ENCODE measurements at regions not wholly inside any gene's neighbourhood (a gene's known extent, or its start where the extent isn't known, plus 50 kb on each side); places are given as distances from the start of the nearest gene placed in this dataset.
"Not testable (repeated sequence)": the region's sequence is repeated elsewhere in the genome, so short reads cannot be mapped to it uniquely, and the experiment has no call there.

DNA sequence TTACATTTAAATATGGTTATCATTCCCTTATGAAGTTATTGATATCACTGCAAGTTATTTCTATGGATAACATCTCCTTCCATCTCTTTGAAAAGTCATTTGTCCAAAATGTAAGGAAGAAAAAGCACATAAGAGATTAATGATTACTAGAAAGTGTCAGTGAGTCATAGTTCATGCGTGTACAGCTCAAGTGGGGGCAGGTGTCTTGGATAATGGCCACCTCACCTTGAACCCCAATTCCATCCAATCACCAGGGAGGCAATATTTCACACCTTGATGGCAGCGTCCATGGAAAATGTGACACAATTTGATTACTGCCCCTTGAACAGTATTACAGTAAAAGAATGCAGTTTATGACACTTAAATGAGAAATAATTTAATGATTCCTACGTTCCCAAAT is 358.3 kb upstream of the SOX9 start:
- no peak for DNase-seq

DNA sequence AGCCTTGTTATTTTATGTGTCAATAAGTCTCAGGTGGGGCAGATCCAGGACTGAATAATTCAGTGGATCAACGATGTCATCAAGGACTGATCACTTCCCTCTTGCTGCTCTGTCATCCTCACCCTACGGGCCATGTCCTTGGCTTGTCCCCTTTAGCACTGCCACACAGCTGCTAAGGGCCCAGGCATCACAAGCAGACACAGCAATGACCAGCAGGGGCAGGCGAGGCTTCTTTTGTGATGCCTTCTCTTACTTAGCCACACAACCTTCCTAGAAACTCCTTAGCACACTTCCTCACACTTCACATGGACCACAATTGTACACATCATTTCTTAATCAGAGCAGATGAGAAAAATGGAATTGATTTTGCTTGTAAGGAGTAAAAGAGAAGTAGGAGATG is 356.3 kb upstream of the SOX9 start:
- DNase-seq = peak; percentile 35

DNA sequence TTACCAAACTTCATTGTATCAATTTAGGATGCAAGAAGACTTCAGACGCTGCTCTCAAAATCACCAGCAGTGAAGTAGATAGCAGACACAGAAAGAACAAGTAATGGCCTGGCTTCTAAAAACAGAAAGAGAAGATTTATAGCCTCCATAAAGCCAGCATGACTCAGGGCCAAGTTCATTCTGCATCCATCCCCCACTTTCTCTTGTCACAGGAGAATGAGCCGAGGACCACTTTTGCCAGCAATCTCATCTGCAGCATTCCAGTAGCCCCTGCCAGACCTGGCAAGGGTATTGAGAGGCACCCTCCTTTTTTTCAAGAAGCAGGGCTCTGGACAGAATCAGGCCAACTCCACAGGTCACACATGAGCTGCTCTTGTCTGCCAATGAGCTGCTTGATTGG is 355.4 kb upstream of the SOX9 start:
- DNase-seq = no peak

GRCh38 chr17:71769850-71770249 is 351.0 kb upstream of the SOX9 start:
- no peak for DNase-seq

GRCh38 chr17:71777048-71777640 is 343.7 kb upstream of the SOX9 start:
- no peak for DNase-seq

- DNase-seq = no peak
Measured at GRCh38 chr17:71779482-71779881, 341.3 kb upstream of the SOX9 start.

DNA sequence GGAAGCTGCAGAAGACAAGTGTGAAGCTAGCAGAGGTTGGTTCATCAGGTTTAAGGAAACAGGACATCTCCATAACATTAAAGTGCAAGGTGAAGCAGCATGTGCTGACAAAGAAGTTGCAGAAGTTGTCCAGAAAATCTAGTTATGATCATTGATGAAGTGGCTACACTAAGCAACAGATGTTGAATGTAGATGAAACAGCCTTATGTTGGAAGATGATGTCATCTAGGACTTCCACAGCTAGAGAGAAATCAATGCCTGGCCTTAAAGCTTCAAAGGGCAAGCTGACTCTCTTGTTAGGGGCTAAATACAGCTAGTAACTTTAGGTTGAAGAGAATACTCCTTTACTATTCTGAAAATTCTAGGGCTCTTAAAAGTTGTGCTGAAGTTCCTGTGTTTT is 340.2 kb upstream of the SOX9 start:
- no peak for DNase-seq

- DNase-seq = not testable (repeated sequence)
Measured at GRCh38 chr17:71782021-71782420, 338.8 kb upstream of the SOX9 start.

- no peak for DNase-seq
Measured at GRCh38 chr17:71790791-71791190, 330.0 kb upstream of the SOX9 start.

GRCh38 chr17:71791311-71791710 is 329.5 kb upstream of the SOX9 start:
- DNase-seq = no peak

- DNase-seq = peak; percentile 22
Measured at GRCh38 chr17:71792966-71793365, 327.9 kb upstream of the SOX9 start.

GRCh38 chr17:71793518-71793917 is 327.3 kb upstream of the SOX9 start:
- no peak for DNase-seq

DNA sequence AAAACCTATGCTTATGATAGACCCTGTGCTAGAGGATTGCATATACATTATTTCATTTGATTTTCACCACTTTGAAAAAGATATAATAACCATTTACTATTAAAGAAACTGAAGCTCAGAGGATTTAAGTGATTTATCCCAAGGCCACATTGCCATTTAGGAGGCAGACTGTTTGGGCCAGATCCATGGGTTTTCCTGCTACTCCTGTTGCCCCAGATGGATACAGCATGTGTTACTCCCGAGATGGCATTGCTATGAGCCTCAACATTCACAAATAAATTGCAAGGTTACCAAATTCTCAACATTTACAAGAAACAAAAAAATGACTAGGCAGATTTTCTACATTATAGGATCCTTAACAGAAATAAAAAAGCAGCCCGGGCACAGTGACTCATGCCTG is 322.1 kb upstream of the SOX9 start:
- DNase-seq = no peak

- DNase-seq = no peak
Measured at GRCh38 chr17:71799657-71800056, 321.2 kb upstream of the SOX9 start.

- no peak for DNase-seq
Measured at GRCh38 chr17:71801301-71801700, 319.5 kb upstream of the SOX9 start.

DNA sequence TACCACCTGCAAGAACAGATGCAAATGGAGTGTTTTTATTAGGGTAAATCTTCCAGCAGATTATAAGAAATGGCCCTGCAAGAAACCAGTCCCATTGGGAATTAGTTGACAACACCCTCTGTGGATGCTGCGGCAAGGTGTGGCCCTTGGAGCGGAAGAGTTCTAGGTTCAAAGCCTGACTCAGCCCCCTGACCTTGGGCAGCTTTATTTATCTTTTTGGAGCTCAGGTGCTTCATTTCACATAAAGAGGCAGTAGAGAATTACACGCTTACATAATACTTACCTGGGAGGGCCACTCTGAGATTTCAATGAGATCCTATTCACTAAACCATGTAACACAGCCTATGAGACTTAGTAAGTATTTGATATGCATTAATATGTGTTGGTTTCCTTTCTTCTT is 318.2 kb upstream of the SOX9 start:
- no peak for DNase-seq

GRCh38 chr17:71803656-71804284 is 317.1 kb upstream of the SOX9 start:
- DNase-seq = no peak

DNA sequence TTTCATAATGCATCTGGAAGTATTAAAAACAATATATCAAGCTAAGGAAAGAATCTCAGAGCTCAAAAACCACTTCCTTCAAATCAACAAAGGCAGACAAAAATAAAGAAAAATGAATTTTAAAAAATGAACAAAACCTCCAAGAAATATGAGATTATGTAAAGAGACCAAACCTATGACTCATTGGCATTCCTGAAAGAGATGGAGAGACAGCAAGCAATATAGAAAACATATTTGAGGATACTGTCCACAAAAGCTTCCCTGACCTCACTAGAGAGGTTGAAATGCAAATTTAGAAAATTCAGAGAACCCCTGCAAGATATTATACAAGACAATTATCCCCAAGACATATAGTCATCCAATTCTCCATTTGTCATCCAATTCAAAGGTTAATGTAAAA is 311.3 kb upstream of the SOX9 start:
- DNase-seq = no peak

DNA sequence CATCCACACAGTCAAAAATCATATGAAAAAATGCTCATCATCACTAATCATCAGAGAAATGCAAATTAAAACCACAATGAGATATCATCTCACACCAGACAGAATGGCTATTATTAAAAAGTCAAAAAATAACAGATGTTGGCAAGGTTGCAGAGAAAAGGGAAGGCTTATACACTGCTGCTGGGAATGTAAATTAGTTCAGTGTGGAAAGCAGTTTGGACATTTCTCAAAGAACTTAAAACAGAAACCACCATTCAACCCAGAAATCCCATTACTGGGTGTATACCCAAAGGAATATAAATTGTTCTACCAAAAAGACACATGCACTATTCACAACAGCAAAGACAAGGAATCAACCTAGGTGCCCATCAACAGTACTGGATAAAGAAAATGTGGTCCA is 307.0 kb upstream of the SOX9 start:
- DNase-seq = not testable (repeated sequence)

DNA sequence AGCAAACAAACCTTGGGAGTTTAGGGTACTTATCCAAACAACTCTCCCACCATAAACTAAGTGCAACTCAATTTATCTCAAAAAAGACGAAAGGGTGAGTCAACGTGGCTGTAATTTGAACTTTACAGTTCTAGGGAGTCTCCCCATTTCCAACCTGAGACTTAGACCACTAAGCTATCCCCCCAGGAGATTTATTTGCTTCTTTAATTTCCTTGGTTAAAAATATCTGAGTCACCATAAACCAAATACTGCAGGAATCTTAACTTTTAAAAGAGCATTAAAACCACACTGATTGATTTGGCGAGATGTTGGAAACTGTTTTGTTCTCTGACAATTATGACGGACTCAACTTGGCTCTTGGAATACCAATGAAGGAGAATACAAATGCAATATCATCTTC is 299.3 kb upstream of the SOX9 start:
- DNase-seq = no peak

DNA sequence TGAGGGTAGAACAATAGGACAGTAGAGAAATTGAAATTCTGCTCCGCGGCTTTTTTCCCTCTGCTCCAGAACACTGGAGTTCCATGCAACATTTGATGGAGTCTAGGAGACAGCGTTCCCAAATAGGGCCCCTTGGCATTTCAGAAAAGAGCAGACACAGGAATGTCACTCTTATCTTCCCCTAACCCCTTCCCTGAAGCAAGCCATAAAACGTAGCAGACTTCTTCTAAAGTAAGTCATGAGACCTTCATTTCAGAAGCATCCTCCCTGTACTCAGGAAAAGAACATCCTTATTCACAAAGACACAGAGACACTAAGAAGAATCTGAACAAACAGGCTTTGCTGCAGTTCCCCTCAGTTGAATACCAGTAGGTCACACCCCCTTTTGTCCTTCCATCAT is 296.1 kb upstream of the SOX9 start:
- DNase-seq = no peak

- peak; percentile 18 for DNase-seq
Measured at GRCh38 chr17:71825687-71826086, 295.1 kb upstream of the SOX9 start.

DNA sequence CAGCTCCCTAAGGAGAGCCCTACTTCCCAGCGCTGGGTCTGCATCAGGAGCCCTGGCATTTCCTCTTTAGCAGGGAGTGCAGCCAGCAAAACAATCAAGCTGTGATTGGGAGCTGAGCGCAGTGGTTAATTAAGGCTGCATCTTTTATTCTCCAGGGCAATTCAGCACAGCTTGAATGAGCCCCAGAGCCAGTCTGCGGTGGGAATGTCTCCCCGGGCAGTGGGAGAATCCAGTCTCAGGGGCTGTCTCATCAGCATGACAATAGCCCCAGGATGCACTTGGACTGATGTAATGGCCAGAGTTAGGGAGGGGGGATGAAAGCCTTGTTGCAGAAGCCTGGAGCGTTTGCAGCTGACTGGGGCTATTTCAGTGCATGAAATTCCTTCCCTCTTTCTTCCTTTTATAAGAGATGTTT is 292.6 kb upstream of the SOX9 start:
- DNase-seq = peak; percentile 91

DNA sequence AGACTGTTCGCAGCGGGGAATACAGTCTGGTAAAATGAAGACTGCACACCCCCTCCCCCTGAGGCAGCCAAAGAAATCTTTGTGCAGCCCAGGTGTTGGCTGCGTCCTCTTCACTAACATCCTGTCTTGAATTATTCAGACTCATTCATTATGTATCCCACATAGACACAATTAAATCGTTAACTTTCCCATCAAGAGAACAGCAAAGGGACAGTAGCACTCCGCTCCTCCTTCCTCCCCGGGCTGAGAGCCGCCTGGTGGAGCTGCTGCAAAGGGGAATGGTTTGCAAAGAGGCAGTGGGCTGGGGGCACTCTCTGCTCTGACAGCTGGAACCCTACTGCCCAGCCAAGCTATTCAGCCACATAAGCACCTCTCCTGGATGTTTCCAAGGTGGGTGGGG is 290.0 kb upstream of the SOX9 start:
- peak; percentile 64 for DNase-seq

DNA sequence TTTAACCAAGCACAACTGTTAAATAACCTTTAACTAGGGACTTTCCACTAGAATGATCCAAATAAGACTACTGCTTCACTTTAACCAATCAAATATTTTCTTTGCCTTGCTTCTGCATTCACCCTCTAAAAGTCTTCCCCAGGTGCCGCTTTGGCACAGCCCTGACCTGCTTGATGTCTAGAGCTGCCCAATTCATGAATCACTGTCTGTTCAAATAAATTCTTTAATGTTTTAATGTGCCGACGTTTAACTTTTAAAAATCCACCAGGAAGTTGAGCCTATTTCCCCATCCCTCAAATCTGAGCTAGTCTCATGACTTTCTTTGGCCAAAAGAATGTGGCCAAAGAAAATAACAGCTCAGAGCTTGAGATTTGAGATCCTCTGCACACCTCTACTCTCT is 277.8 kb upstream of the SOX9 start:
- DNase-seq = no peak
